ENCODE measurements at regions not wholly inside any gene's neighbourhood (a gene's known extent, or its start where the extent isn't known, plus 50 kb on each side); places are given as distances from the start of the nearest gene placed in this dataset.

DNA sequence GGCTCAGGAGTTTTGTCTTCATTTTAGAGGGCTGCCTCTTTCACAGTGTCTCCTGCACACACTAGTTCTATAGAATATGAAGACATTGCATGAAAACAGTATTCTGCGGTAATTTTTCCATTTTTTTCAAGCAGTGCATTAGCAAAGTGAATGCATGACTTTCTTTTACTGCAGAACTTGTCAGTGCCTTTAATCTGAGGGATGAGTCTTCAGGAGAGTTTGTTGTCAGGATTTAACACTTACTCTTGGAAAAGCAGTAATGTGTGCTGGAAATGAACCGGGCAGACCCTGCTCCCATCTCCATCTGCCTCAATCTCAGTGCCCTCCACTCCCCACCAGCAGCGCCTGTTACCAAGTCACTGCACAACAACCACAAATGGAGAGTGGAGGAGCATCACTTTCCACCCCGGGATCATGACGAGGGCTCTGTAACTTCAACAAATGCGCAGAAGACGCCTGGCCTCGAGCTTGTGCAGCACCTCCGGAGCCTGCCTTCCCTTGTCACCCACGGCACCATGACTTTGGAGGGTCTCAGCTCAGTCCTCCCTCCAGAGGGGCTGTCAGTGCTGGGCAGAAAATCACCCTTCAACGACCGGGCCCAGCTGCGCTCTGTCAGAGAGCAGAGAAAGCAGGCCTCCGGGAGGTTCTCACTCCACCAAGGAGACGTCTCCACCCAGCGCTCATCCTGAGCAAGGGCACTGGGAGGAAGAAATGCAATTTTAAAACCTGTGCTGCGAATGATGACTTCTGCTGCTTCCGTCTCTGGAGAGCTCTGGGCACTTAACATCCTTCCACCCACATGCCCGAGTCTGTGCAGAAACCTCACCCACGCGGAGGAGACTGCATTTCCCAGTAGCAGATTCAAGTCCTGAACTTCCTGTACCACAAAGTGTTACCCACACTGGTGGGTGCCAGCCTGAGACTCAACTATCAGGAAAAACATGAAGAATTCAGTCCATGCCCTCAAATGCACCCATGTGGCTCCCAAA is 255.7 kb downstream of the ADGRD1 start:
- Histone ChIP-seq H3K4me3 (ENCODE audit: low read depth, low read length, poor library complexity, severe bottlenecking) (no peak overlapping the region), H3K4me1 (ENCODE audit: insufficient read depth, low read length, poor library complexity, severe bottlenecking) (no peaks in the 10 kb centered on the region), H3K27me3 (replicated peaks; ENCODE audit: insufficient read depth, low read depth, low read length, poor library complexity) (no peaks in the 10 kb centered on the region), H3K27ac (ENCODE audit: low read depth, low read length, poor library complexity, severe bottlenecking) (no peak overlapping the region), H3K9me3 (ENCODE audit: low read depth, low read length, poor library complexity, severe bottlenecking) (no peaks in the 10 kb centered on the region), H3K36me3 (ENCODE audit: insufficient read depth, low read length, poor library complexity, severe bottlenecking) (no peaks in the 10 kb centered on the region)
- intact Hi-C loops (cut with micrococcal nuclease; ENCODE audit: unreplicated experiment): no loop called here
- no peak for TF ChIP-seq EZH2 (IDR thresholded peaks at IDR 0.05; ENCODE audit: borderline replicate concordance, low read depth, low read length, poor library complexity, severe bottlenecking)
- TF ChIP-seq, protein P1, sequence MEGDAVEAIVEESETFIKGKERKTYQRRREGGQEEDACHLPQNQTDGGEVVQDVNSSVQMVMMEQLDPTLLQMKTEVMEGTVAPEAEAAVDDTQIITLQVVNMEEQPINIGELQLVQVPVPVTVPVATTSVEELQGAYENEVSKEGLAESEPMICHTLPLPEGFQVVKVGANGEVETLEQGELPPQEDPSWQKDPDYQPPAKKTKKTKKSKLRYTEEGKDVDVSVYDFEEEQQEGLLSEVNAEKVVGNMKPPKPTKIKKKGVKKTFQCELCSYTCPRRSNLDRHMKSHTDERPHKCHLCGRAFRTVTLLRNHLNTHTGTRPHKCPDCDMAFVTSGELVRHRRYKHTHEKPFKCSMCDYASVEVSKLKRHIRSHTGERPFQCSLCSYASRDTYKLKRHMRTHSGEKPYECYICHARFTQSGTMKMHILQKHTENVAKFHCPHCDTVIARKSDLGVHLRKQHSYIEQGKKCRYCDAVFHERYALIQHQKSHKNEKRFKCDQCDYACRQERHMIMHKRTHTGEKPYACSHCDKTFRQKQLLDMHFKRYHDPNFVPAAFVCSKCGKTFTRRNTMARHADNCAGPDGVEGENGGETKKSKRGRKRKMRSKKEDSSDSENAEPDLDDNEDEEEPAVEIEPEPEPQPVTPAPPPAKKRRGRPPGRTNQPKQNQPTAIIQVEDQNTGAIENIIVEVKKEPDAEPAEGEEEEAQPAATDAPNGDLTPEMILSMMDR (conservative IDR thresholded peaks at IDR 0.05; ENCODE audit: low read depth, low read length): no peak
- ChIA-PET POLR2A (ENCODE audit: low non-redundant PET) (no interaction called here), CTCF (no interaction called here)
- no TSS peak for BruUV-seq (replicated peaks)
- no peak for DNase-seq (ENCODE audit: low spot score)

DNA sequence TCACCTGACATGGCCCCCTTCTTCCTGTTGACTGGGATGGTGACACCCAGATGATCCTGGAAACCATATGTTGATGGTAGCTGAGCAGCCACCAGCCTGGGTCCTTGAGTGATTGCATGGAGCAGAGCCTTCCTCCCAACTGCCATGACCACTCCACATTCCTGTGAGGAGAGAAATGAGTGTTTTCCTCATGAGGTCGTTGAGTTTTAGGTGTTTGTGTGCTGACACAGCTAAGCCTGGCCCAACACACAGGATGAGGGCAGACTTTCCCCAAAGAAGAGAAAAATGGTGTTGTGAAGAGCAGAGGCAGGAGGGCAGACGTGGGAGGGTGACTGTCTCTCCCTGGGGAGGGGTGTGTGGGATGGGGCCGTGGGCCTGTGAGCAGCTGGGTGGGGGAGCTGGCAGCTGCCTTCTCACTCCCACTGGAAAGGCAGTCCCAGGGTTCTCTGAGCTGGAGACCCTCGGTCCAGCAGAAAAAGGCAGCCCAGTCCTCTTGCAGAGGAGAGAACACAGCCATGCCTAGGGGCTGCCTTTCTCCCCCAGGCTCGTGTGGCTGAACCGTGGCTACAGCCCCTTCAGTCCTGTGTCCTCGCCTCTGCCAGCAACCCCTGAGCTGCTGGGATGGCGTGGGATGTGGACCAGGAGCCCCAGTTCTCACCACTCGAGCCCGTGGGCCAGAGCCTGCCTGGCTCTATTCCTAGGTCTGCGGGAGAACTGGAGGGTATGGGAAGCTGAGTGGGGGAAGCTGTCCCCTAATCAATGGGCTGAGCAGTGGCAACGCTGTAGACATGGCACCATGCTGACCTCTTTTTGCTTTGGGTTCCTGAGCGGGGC is 257.0 kb downstream of the ADGRD1 start:
- DNase-seq (ENCODE audit: low spot score): no peak
- no peak overlapping the region for H3K27ac ChIP-seq (ENCODE audit: low read depth, low read length, poor library complexity, severe bottlenecking)
- ChIA-PET POLR2A (ENCODE audit: low non-redundant PET) (no interaction called here), CTCF (no interaction called here)
- H3K27me3 ChIP-seq (replicated peaks; ENCODE audit: insufficient read depth, low read depth, low read length, poor library complexity): no peaks in the 10 kb centered on the region
- no peak overlapping the region for H3K4me3 ChIP-seq (ENCODE audit: low read depth, low read length, poor library complexity, severe bottlenecking)
- TF ChIP-seq, protein P1 (conservative IDR thresholded peaks at IDR 0.05; ENCODE audit: low read depth, low read length): no peak
- no peak for TF ChIP-seq EZH2 (IDR thresholded peaks at IDR 0.05; ENCODE audit: borderline replicate concordance, low read depth, low read length, poor library complexity, severe bottlenecking)
- H3K4me1 ChIP-seq (ENCODE audit: insufficient read depth, low read length, poor library complexity, severe bottlenecking): no peaks in the 10 kb centered on the region
- BruUV-seq (replicated peaks): no TSS peak
- no peaks in the 10 kb centered on the region for H3K36me3 ChIP-seq (ENCODE audit: insufficient read depth, low read length, poor library complexity, severe bottlenecking)
- intact Hi-C loops (cut with micrococcal nuclease; ENCODE audit: unreplicated experiment): no loop called here
- no peaks in the 10 kb centered on the region for H3K9me3 ChIP-seq (ENCODE audit: low read depth, low read length, poor library complexity, severe bottlenecking)

DNA sequence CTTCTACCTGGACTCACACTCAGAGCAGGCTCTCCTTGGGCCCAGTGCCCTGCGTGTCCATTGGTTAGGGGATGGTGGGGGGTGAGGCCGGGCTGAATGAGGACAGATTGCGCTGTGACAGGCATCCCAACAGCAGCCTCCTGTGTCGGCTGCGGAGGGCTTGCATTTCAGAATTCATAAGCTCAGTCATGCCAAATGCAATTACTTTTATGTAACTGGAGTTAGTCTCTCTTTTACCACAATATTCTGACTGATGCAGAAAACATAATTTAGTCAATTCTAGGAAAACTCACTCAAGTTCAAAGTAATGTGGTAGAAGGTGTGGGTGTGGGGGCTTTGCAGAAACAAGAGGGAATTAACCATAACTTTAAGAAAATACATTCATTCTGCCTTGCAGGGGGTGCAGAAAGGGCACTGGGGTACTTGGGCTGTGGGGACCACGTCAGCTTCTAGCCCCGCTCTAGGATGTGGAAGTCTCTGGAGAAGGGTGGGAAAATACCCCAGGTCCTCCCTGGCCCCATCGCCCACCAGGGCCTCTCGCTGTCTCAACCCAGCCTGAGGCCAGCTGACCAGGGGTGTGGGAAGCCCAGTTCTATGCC is 257.7 kb downstream of the ADGRD1 start:
- no TSS peak for BruUV-seq (replicated peaks)
- Histone ChIP-seq H3K36me3 (ENCODE audit: insufficient read depth, low read length, poor library complexity, severe bottlenecking) (no peaks in the 10 kb centered on the region), H3K4me1 (ENCODE audit: insufficient read depth, low read length, poor library complexity, severe bottlenecking) (no peaks in the 10 kb centered on the region), H3K27ac (ENCODE audit: low read depth, low read length, poor library complexity, severe bottlenecking) (no peak overlapping the region), H3K4me3 (ENCODE audit: low read depth, low read length, poor library complexity, severe bottlenecking) (no peak overlapping the region), H3K27me3 (replicated peaks; ENCODE audit: insufficient read depth, low read depth, low read length, poor library complexity) (peaks cover 3% of the 10 kb centered on the region), H3K9me3 (ENCODE audit: low read depth, low read length, poor library complexity, severe bottlenecking) (no peaks in the 10 kb centered on the region)
- no peak for DNase-seq (ENCODE audit: low spot score)
- TF ChIP-seq, protein P1 (conservative IDR thresholded peaks at IDR 0.05; ENCODE audit: low read depth, low read length): no peak
- TF ChIP-seq EZH2 (IDR thresholded peaks at IDR 0.05; ENCODE audit: borderline replicate concordance, low read depth, low read length, poor library complexity, severe bottlenecking): no peak
- POLR2A ChIA-PET (ENCODE audit: low non-redundant PET): no interaction called here
- CTCF ChIA-PET: no interaction called here
- intact Hi-C loops (cut with micrococcal nuclease; ENCODE audit: unreplicated experiment): no loop called here
